ENCODE measurements at regions not wholly inside any gene's neighbourhood (a gene's known extent, or its start where the extent isn't known, plus 50 kb on each side); places are given as distances from the start of the nearest gene placed in this dataset.

DNA sequence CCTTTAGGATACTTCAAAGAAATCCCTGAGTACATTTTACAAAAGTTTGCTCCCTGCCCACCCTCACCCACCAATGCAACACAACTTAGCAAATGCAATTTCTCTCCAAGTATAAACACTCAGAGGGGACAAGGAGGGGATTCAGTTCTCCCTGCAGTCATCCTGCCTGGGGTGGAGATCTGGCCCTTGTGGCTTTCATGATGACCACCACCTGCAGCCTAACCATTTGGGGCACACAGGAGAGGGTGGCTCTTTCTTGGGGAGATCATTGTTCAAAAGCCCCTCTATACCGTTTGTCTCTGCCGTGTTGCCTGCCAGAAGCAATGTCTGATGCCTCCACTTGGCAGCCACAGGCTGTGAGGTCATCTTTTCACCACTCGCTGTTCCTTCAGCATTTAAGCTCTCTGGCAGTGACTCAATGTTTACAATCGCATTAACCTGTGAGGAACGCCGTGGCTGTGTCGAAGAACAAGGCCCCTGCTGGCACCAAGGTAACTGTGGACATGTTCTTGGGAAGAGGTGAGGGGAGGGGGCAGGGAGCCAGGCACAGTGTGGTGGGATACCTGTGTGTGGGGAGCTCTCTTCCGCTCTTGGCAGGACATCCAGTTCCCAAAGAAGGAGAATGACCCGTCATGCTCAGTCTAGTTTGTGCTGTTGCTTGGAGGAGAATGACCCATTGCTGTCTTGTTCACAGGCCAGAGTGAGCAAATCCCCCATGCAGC, 103.9 kb upstream of the DUSP10 start (continued):
- TF ChIP-seq ZNF274 (IDR thresholded peaks at IDR 0.05; ENCODE audit: borderline replicate concordance, extremely low read depth, low read length) = no peak
- TF ChIP-seq, protein P1, sequence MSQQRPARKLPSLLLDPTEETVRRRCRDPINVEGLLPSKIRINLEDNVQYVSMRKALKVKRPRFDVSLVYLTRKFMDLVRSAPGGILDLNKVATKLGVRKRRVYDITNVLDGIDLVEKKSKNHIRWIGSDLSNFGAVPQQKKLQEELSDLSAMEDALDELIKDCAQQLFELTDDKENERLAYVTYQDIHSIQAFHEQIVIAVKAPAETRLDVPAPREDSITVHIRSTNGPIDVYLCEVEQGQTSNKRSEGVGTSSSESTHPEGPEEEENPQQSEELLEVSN (IDR thresholded peaks at IDR 0.05) = no peak
- TF ChIP-seq RXRA (IDR thresholded peaks at IDR 0.05; ENCODE audit: insufficient read depth, low read depth, low read length) = no peak
- TF ChIP-seq CHD1 (IDR thresholded peaks at IDR 0.05; ENCODE audit: low read depth, low read length) = no peak
- no peak for TF ChIP-seq RNF2 (IDR thresholded peaks at IDR 0.05; ENCODE audit: borderline replicate concordance, low read depth, low read length, missing control alignments, poor library complexity, severe bottlenecking)
- TF ChIP-seq KDM5A (IDR thresholded peaks at IDR 0.05; ENCODE audit: low read length) = no peak

Measured in H1 (cell line).